ENCODE measurements at regions not wholly inside any gene's neighbourhood (a gene's known extent, or its start where the extent isn't known, plus 50 kb on each side); places are given as distances from the start of the nearest gene placed in this dataset.

- Histone ChIP-seq H2AFZ (ENCODE audit: low read length) (no peak overlapping the region), H3K79me1 (ENCODE audit: low read depth, low read length) (peaks cover 3% of the 10 kb centered on the region; the same call in 1 of the 2 replicates), H3K27ac (ENCODE audit: low read depth, low read length) (no peak overlapping the region), H2BK120ac (replicated peaks; ENCODE audit: low read depth, low read length) (peak overlapping the region; percentile 40), H3K4me1 (replicated peaks in 1 of 4; ENCODE audit: control insufficient read depth in 3 of 4, insufficient read depth in 4 of 4, low read length in 3 of 4) (peaks cover 0 to 18% (median 10%) of the 10 kb centered on the region in 4 experiments; a peak in 4 of 7 replicates), H2AK5ac (ENCODE audit: low read depth, low read length) (no peak overlapping the region), H3K18ac (ENCODE audit: extremely low read depth, low read length) (no peak overlapping the region; the same call in 1 of the 2 replicates), H3K4me2 (ENCODE audit: insufficient read depth in 1 of 2, low read depth in 2 of 2, low read length in 2 of 2) (0 out of 4 replicates have a peak overlapping the region, but pooled peaks of 1 of the 2 experiments have one; percentile 8), H2BK15ac (ENCODE audit: low read length) (no peak overlapping the region), H3K56ac (replicated peaks; ENCODE audit: insufficient read length, low read depth, low read length) (no peak overlapping the region), H3K23ac (ENCODE audit: insufficient read length) (no peak overlapping the region), H3K27me3 (replicated peaks in 1 of 4; ENCODE audit: control insufficient read depth in 3 of 4, extremely low read depth in 1 of 4, insufficient read depth in 3 of 4, low read length in 3 of 4) (peaks cover 0 to 7% (median 3%) of the 10 kb centered on the region in 4 experiments; a peak in 3 of 7 replicates), H2BK12ac (ENCODE audit: low read depth, low read length) (no peak overlapping the region), H3K14ac (ENCODE audit: insufficient read length) (no peak overlapping the region), H4K8ac (ENCODE audit: extremely low read depth, insufficient read depth, low read length) (no peak overlapping the region), H3K4me3 (ENCODE audit: extremely low read depth in 1 of 4, insufficient read depth in 2 of 4, low read depth in 3 of 4, low read length in 4 of 4) (no peak overlapping the region), H3K23me2 (ENCODE audit: low read depth, low read length) (peaks cover 6% of the 10 kb centered on the region), H3K4ac (replicated peaks; ENCODE audit: insufficient read length, low read depth, low read length) (no peak overlapping the region), H4K5ac (ENCODE audit: insufficient read length, low read depth, low read length) (no peak overlapping the region), H2BK5ac (ENCODE audit: low read depth, low read length) (no peak overlapping the region), H4K20me1 (replicated peaks in 1 of 2; ENCODE audit: control insufficient read depth in 1 of 2, insufficient read depth in 2 of 2, low read length in 2 of 2) (no peaks in the 10 kb centered on the region), H4K91ac (replicated peaks; ENCODE audit: insufficient read length, low read length) (no peak overlapping the region), H3K9ac (replicated peaks in 1 of 4; ENCODE audit: extremely low read depth in 1 of 4, low read depth in 3 of 4, low read length in 3 of 4) (no peak overlapping the region), H2BK20ac (ENCODE audit: low read length) (no peak overlapping the region), H3K79me2 (ENCODE audit: control insufficient read depth in 1 of 2, insufficient read depth in 2 of 2, low read length in 2 of 2) (no peaks in the 10 kb centered on the region), H3K36me3 (ENCODE audit: control insufficient read depth in 2 of 4, insufficient read depth in 4 of 4, low read length in 3 of 4) (no peaks in the 10 kb centered on the region), H3K9me3 (ENCODE audit: insufficient read depth in 2 of 2, low read depth in 1 of 2, low read length in 1 of 2) (peaks cover 1 to 2% of the 10 kb centered on the region in 2 experiments; a peak in 1 of 4 replicates)
- DNase-seq (ENCODE audit: low read depth in 1 of 2, low spot score in 2 of 2) (no peak), FAIRE-seq (no peak)
- WGBS, 2 experiments (ENCODE audit: extremely low coverage in 1 of 2, insufficient coverage in 1 of 2, insufficient read length in 1 of 2, insufficient replicate concordance in 2 of 2, low coverage in 1 of 2, low lambda C conversion rate in 2 of 2, missing lambda C conversion rate in 1 of 2), result 39% methylated on average over 4 of the region's 4 CpGs; no CpG with 5 or more reads in 1 of the 2 experiments
- CTCF ChIA-PET (ENCODE audit: partially characterized antibody), result no interaction called here
- POLR2A ChIA-PET (ENCODE audit: partially characterized antibody), result no interaction called here
- TF ChIP-seq, protein P1, sequence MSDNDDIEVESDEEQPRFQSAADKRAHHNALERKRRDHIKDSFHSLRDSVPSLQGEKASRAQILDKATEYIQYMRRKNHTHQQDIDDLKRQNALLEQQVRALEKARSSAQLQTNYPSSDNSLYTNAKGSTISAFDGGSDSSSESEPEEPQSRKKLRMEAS (IDR thresholded peaks at IDR 0.05), result no peak
- no peak for TF ChIP-seq SIRT6 (IDR thresholded peaks at IDR 0.05; ENCODE audit: low read length)
- TF ChIP-seq CREB1 (IDR thresholded peaks at IDR 0.05), result no peak
- no peak for TF ChIP-seq TEAD4 (IDR thresholded peaks at IDR 0.05; ENCODE audit: low read depth, low read length)
- TF ChIP-seq NANOG (IDR thresholded peaks at IDR 0.05; ENCODE audit: insufficient read depth, low read depth, low read length, poor library complexity, severe bottlenecking), result no peak
- no peak for TF ChIP-seq SUZ12 (IDR thresholded peaks at IDR 0.05; ENCODE audit: low read length)
- TF ChIP-seq, protein P2, sequence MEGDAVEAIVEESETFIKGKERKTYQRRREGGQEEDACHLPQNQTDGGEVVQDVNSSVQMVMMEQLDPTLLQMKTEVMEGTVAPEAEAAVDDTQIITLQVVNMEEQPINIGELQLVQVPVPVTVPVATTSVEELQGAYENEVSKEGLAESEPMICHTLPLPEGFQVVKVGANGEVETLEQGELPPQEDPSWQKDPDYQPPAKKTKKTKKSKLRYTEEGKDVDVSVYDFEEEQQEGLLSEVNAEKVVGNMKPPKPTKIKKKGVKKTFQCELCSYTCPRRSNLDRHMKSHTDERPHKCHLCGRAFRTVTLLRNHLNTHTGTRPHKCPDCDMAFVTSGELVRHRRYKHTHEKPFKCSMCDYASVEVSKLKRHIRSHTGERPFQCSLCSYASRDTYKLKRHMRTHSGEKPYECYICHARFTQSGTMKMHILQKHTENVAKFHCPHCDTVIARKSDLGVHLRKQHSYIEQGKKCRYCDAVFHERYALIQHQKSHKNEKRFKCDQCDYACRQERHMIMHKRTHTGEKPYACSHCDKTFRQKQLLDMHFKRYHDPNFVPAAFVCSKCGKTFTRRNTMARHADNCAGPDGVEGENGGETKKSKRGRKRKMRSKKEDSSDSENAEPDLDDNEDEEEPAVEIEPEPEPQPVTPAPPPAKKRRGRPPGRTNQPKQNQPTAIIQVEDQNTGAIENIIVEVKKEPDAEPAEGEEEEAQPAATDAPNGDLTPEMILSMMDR (IDR thresholded peaks at IDR 0.05; ENCODE audit: control extremely low read depth in 1 of 3, insufficient read depth in 1 of 3, low read depth in 1 of 3, low read length in 3 of 3), result no peak
- TF ChIP-seq RFX5 (IDR thresholded peaks at IDR 0.05; ENCODE audit: borderline replicate concordance, low read depth, low read length), result no peak
- no peak for TF ChIP-seq BRCA1 (IDR thresholded peaks at IDR 0.05; ENCODE audit: low read depth, low read length)
- no peak for TF ChIP-seq PHF8 (conservative IDR thresholded peaks at IDR 0.05; ENCODE audit: low read depth, low read length)
- no peak for TF ChIP-seq KDM1A (IDR thresholded peaks at IDR 0.05; ENCODE audit: borderline replicate concordance, low read length)
Observed at GRCh38 chr10:44298713-44299112, 86.2 kb downstream of the CXCL12 start.

Measured in H1 (cell line).